NCI-H2196 treated with DMSO at 0.1 percent for 48 hours (cell line): ENCODE measurements at regions not wholly inside any gene's neighbourhood (a gene's known extent, or its start where the extent isn't known, plus 50 kb on each side); places are given as distances from the start of the nearest gene placed in this dataset.
"Not testable (repeated sequence)": the region's sequence is repeated elsewhere in the genome, so short reads cannot be mapped to it uniquely, and the experiment has no call there.

Source experiments
- DNase-seq: peaks from one replicate; lab custom pipeline; 2025; ENCODE audit not compliant: unreplicated experiment; lab: John Stamatoyannopoulos, UW

- DNase-seq: no peak
Measured at GRCh38 chr2:118577202-118577601, 270.2 kb downstream of the EN1 start.

GRCh38 chr2:118576109-118576855 is 271.2 kb downstream of the EN1 start:
- DNase-seq: no peak

- DNase-seq: not testable (repeated sequence)
Measured at GRCh38 chr2:118572380-118572779, 275.1 kb downstream of the EN1 start.

GRCh38 chr2:118569876-118570535 is 277.4 kb downstream of the EN1 start:
- no peak for DNase-seq

- DNase-seq: no peak
Measured at GRCh38 chr2:118568700-118569099, 278.7 kb downstream of the EN1 start.

GRCh38 chr2:118565786-118566540 is 281.5 kb downstream of the EN1 start:
- no peak for DNase-seq

GRCh38 chr2:118565301-118565700 is 282.1 kb downstream of the EN1 start:
- no peak for DNase-seq

- no peak for DNase-seq
Measured at GRCh38 chr2:118562144-118562543, 285.3 kb downstream of the EN1 start.

- DNase-seq: no peak
Measured at GRCh38 chr2:118558846-118559245, 288.6 kb downstream of the EN1 start.

- no peak for DNase-seq
Measured at GRCh38 chr2:118557791-118558190, 289.7 kb downstream of the EN1 start.

- no peak for DNase-seq
Measured at GRCh38 chr2:118557016-118557415, 290.4 kb downstream of the EN1 start.

GRCh38 chr2:118554616-118555015 is 292.8 kb downstream of the EN1 start:
- no peak for DNase-seq

GRCh38 chr2:118549503-118549902 is 297.9 kb downstream of the EN1 start:
- no peak for DNase-seq

GRCh38 chr2:118548880-118549488 is 298.5 kb downstream of the EN1 start:
- DNase-seq: no peak

- DNase-seq: no peak
Measured at GRCh38 chr2:118539290-118539689, 308.2 kb downstream of the EN1 start.

- no peak for DNase-seq
Measured at GRCh38 chr2:118536306-118536705, 311.1 kb downstream of the EN1 start.

GRCh38 chr2:118535818-118536212 is 311.6 kb downstream of the EN1 start:
- DNase-seq: no peak

GRCh38 chr2:118535171-118535817 is 312.2 kb downstream of the EN1 start:
- DNase-seq: no peak

GRCh38 chr2:118530976-118531375 is 316.5 kb downstream of the EN1 start:
- no peak for DNase-seq

GRCh38 chr2:118529908-118530599 is 317.4 kb downstream of the EN1 start:
- no peak for DNase-seq
